Small intestine (tissue), 7 donors: ENCODE measurements at regions not wholly inside any gene's neighbourhood (a gene's known extent, or its start where the extent isn't known, plus 50 kb on each side); places are given as distances from the start of the nearest gene placed in this dataset.
"Not testable (repeated sequence)": the region's sequence is repeated elsewhere in the genome, so short reads cannot be mapped to it uniquely, and the experiment has no call there.

ENCODE experiments used
- DNase-seq, 2 donors: peaks; one replicate each; pipeline versions ENCODE4 v3.0.0 to v3.0.0-alpha.2; 2013
- FAIRE-seq: peaks from 2 replicates; lab custom pipeline; 2012; peaks lifted over from hg19 to GRCh38; lab: Jason Lieb, UNC
- H3K27ac ChIP-seq, 3 donors: one replicate each; pipeline ENCODE4 v1.5.1; 2013; ENCODE audit warnings: low read length in 2 of 3, mild to moderate bottlenecking in 2 of 3, control low read depth in 1 of 3, inconsistent platforms in 1 of 3, low read depth in 1 of 3, moderate library complexity in 1 of 3
- H3K27me3 ChIP-seq, 3 donors: one replicate each; pipeline ENCODE4 v1.6.1; 2013; ENCODE audit warnings: low read length in 3 of 3, inconsistent platforms in 1 of 3; ENCODE audit not compliant: control insufficient read depth in 3 of 3, insufficient read depth in 3 of 3
- H3K36me3 ChIP-seq, 3 donors: one replicate each; pipeline ENCODE4 v1.6.1; 2013; ENCODE audit warnings: low read length in 3 of 3, inconsistent platforms in 1 of 3, low read depth in 1 of 3, mild to moderate bottlenecking in 1 of 3, moderate library complexity in 1 of 3; ENCODE audit not compliant: control insufficient read depth in 3 of 3, insufficient read depth in 2 of 3
- H3K4me1 ChIP-seq, 3 donors: one replicate each; pipeline ENCODE4 v1.6.1; 2013; ENCODE audit warnings: low read length in 2 of 3, inconsistent platforms in 1 of 3, low read depth in 1 of 3, mild to moderate bottlenecking in 1 of 3, moderate library complexity in 1 of 3; ENCODE audit not compliant: control insufficient read depth in 3 of 3, insufficient read depth in 2 of 3
- H3K4me3 ChIP-seq, 3 donors: one replicate each; pipeline ENCODE4 v1.5.1; 2013; ENCODE audit warnings: low read length in 3 of 3, control low read depth in 1 of 3, inconsistent platforms in 1 of 3, low read depth in 1 of 3, mild to moderate bottlenecking in 1 of 3, moderate library complexity in 1 of 3
- H3K9me3 ChIP-seq, 2 donors: one replicate each; pipeline ENCODE4 v1.6.1; 2013; ENCODE audit warnings: low read depth in 1 of 2, low read length in 1 of 2; ENCODE audit not compliant: control insufficient read depth in 2 of 2, insufficient read depth in 1 of 2
- WGBS, 3 donors: extraction: QIAGEN DNeasy Blood & Tissue Kit; methylation state at CpG; one replicate each; pipeline ENCODE4 v1.1.7; 2013; 5-methylcytosine and 5-hydroxymethylcytosine counted together
- donor health status: healthy with polysubstance abuse.
- donor health status: control.
- donor health status: control.
- donor health status: Bipolar disorder and iron deficiency.
- donor health status: healthy.

GRCh38 chr1:242826701-242827336, 302.3 kb upstream of the PLD5 start:
- no peak for DNase-seq
- Histone ChIP-seq H3K4me1 (no peaks in the 10 kb centered on the region), H3K36me3 (no peaks in the 10 kb centered on the region), H3K27ac (no peak overlapping the region), H3K27me3 (no peaks in the 10 kb centered on the region), H3K9me3 (peaks cover 0 to 1% of the 10 kb centered on the region in 2 donors), H3K4me3 (no peak overlapping the region)
- WGBS, 3 donors, result 41 to 46% (median 41%) methylated on average over 6 of the region's 6 CpGs
- FAIRE-seq, result no peak

GRCh38 chr1:242824435-242824834, 299.9 kb upstream of the PLD5 start:
- H3K9me3 ChIP-seq, result peaks cover 0 to 1% of the 10 kb centered on the region in 2 donors
- WGBS, 3 donors, result 59 to 73% (median 62%) methylated on average over 4 of the region's 4 CpGs
- FAIRE-seq, result no peak

GRCh38 chr1:242813490-242814091, 289.1 kb upstream of the PLD5 start:
- Histone ChIP-seq H3K9me3 (no peaks in the 10 kb centered on the region), H3K27me3 (no peaks in the 10 kb centered on the region), H3K27ac (no peak overlapping the region), H3K4me1 (no peaks in the 10 kb centered on the region), H3K36me3 (no peaks in the 10 kb centered on the region), H3K4me3 (no peak overlapping the region)
- WGBS, 3 donors, result 72 to 82% (median 73%) methylated on average over 5 of the region's 5 CpGs
- FAIRE-seq (no peak), DNase-seq (no peak)

More at GRCh38 chr1:242824435-242824834, 299.9 kb upstream of the PLD5 start:
- Histone ChIP-seq H3K27me3 (no peaks in the 10 kb centered on the region), H3K36me3 (no peaks in the 10 kb centered on the region), H3K4me1 (no peaks in the 10 kb centered on the region), H3K27ac (no peak overlapping the region), H3K4me3 (no peak overlapping the region)
- DNase-seq, result no peak

GRCh38 chr1:242811092-242811840, 286.8 kb upstream of the PLD5 start:
- DNase-seq (no peak), FAIRE-seq (no peak)
- Histone ChIP-seq H3K36me3 (no peaks in the 10 kb centered on the region), H3K9me3 (no peaks in the 10 kb centered on the region), H3K27ac (no peak overlapping the region), H3K4me3 (no peak overlapping the region), H3K4me1 (no peaks in the 10 kb centered on the region), H3K27me3 (no peaks in the 10 kb centered on the region)
- 51 to 72% (median 55%) methylated on average over 5 of the region's 5 CpGs for WGBS, 3 donors

- Histone ChIP-seq H3K27me3 (no peaks in the 10 kb centered on the region), H3K4me1 (no peaks in the 10 kb centered on the region), H3K9me3 (no peaks in the 10 kb centered on the region), H3K36me3 (no peaks in the 10 kb centered on the region), H3K4me3 (no peak overlapping the region), H3K27ac (no peak overlapping the region)
- FAIRE-seq (no peak), DNase-seq (no peak)
- WGBS, 3 donors, result 45 to 52% (median 47%) methylated on average over 2 of the region's 2 CpGs
These were observed 281.8 kb upstream of the PLD5 start for GRCh38 chr1:242806324-242806723.

- not testable (repeated sequence) for H3K27me3 ChIP-seq, H3K36me3 ChIP-seq, H3K4me3 ChIP-seq, FAIRE-seq, H3K27ac ChIP-seq, H3K4me1 ChIP-seq, H3K9me3 ChIP-seq, DNase-seq
- WGBS, 3 donors, result 58 to 74% (median 68%) methylated on average over 1 of the region's 1 CpG
These were observed 280.9 kb upstream of the PLD5 start for GRCh38 chr1:242805360-242805759.

GRCh38 chr1:242802973-242803372, 278.5 kb upstream of the PLD5 start:
- 83 to 90% (median 89%) methylated on average over 5 of the region's 5 CpGs for WGBS, 3 donors
- no peaks in the 10 kb centered on the region for H3K36me3 ChIP-seq
- no peak overlapping the region for H3K4me3 ChIP-seq
- DNase-seq (no peak), FAIRE-seq (no peak)
- H3K9me3 ChIP-seq, result no peaks in the 10 kb centered on the region
- no peak overlapping the region for H3K27ac ChIP-seq
- no peaks in the 10 kb centered on the region for H3K4me1 ChIP-seq
- H3K27me3 ChIP-seq, result no peaks in the 10 kb centered on the region

GRCh38 chr1:242800521-242800920, 276.0 kb upstream of the PLD5 start:
- Histone ChIP-seq H3K36me3 (no peaks in the 10 kb centered on the region), H3K4me1 (no peaks in the 10 kb centered on the region), H3K9me3 (no peaks in the 10 kb centered on the region), H3K4me3 (no peak overlapping the region), H3K27me3 (no peaks in the 10 kb centered on the region), H3K27ac (no peak overlapping the region)
- WGBS, 3 donors, result 4 to 33% (median 16%) methylated on average over 2 of the region's 2 CpGs
- DNase-seq (no peak), FAIRE-seq (no peak)
